ENCODE measurements at regions not wholly inside any gene's neighbourhood (a gene's known extent, or its start where the extent isn't known, plus 50 kb on each side); places are given as distances from the start of the nearest gene placed in this dataset.

GRCh38 chr7:32323712-32324111 lies 166.5 kb downstream of the LSM5 start:
- H3K4me3 ChIP-seq (ENCODE audit: low read depth in 1 of 2, low read length in 1 of 2): no peak overlapping the region
- no peaks in the 10 kb centered on the region for H3K36me3 ChIP-seq
- no peak for TF ChIP-seq CTCF (IDR thresholded peaks at IDR 0.05)
- H3K27me3 ChIP-seq: peaks cover 22% of the 10 kb centered on the region
- H3K27ac ChIP-seq: no peak overlapping the region
- no peaks in the 10 kb centered on the region for H3K4me1 ChIP-seq (ENCODE audit: control insufficient read depth in 1 of 2, insufficient read depth in 1 of 2, low read depth in 1 of 2, low read length in 1 of 2)
- no peaks in the 10 kb centered on the region for H3K9me3 ChIP-seq

GRCh38 chr7:32319012-32319382 lies 171.2 kb downstream of the LSM5 start:
- Histone ChIP-seq H3K9me3 (no peaks in the 10 kb centered on the region), H3K4me1 (ENCODE audit: control insufficient read depth in 1 of 2, insufficient read depth in 1 of 2, low read depth in 1 of 2, low read length in 1 of 2) (no peaks in the 10 kb centered on the region)
- no peak for TF ChIP-seq CTCF (IDR thresholded peaks at IDR 0.05)

GRCh38 chr7:32318300-32319011 lies 171.7 kb downstream of the LSM5 start:
- no peaks in the 10 kb centered on the region for H3K36me3 ChIP-seq
- H3K4me3 ChIP-seq (ENCODE audit: low read depth in 1 of 2, low read length in 1 of 2): no peak overlapping the region
- TF ChIP-seq CTCF (IDR thresholded peaks at IDR 0.05): no peak
- no peaks in the 10 kb centered on the region for H3K9me3 ChIP-seq
- H3K4me1 ChIP-seq (ENCODE audit: control insufficient read depth in 1 of 2, insufficient read depth in 1 of 2, low read depth in 1 of 2, low read length in 1 of 2): no peaks in the 10 kb centered on the region
- H3K27ac ChIP-seq: no peak overlapping the region
- peaks cover 55% of the 10 kb centered on the region for H3K27me3 ChIP-seq

More at GRCh38 chr7:32319012-32319382, 171.2 kb downstream of the LSM5 start:
- H3K27me3 ChIP-seq: peaks cover 55% of the 10 kb centered on the region
- H3K36me3 ChIP-seq: no peaks in the 10 kb centered on the region
- no peak overlapping the region for H3K4me3 ChIP-seq (ENCODE audit: low read depth in 1 of 2, low read length in 1 of 2)
- H3K27ac ChIP-seq: no peak overlapping the region

GRCh38 chr7:32316839-32317238 lies 173.3 kb downstream of the LSM5 start:
- TF ChIP-seq CTCF (IDR thresholded peaks at IDR 0.05): no peak
- Histone ChIP-seq H3K27me3 (peaks cover 52% of the 10 kb centered on the region), H3K4me3 (ENCODE audit: low read depth in 1 of 2, low read length in 1 of 2) (no peak overlapping the region), H3K36me3 (no peaks in the 10 kb centered on the region), H3K27ac (no peak overlapping the region), H3K4me1 (ENCODE audit: control insufficient read depth in 1 of 2, insufficient read depth in 1 of 2, low read depth in 1 of 2, low read length in 1 of 2) (no peaks in the 10 kb centered on the region), H3K9me3 (no peaks in the 10 kb centered on the region)

- no peaks in the 10 kb centered on the region for H3K9me3 ChIP-seq
- H3K27me3 ChIP-seq: peaks cover 44% of the 10 kb centered on the region
- H3K36me3 ChIP-seq: no peaks in the 10 kb centered on the region
- H3K27ac ChIP-seq: no peak overlapping the region
- H3K4me3 ChIP-seq (ENCODE audit: low read depth in 1 of 2, low read length in 1 of 2): no peak overlapping the region
- no peak for TF ChIP-seq CTCF (IDR thresholded peaks at IDR 0.05)
- no peaks in the 10 kb centered on the region for H3K4me1 ChIP-seq (ENCODE audit: control insufficient read depth in 1 of 2, insufficient read depth in 1 of 2, low read depth in 1 of 2, low read length in 1 of 2)
Measured at GRCh38 chr7:32314761-32315160, 175.4 kb downstream of the LSM5 start.

Measured in neutrophil (primary cell).